ENCODE measurements at regions not wholly inside any gene's neighbourhood (a gene's known extent, or its start where the extent isn't known, plus 50 kb on each side); places are given as distances from the start of the nearest gene placed in this dataset.

- no peak for TF ChIP-seq EZH2phosphoT487 (conservative IDR thresholded peaks at IDR 0.05; ENCODE audit: low read length)
- no peak for TF ChIP-seq CTCF (IDR thresholded peaks at IDR 0.05; ENCODE audit: insufficient read depth, low read length, poor library complexity, severe bottlenecking)
These were observed 175.1 kb upstream of the CDH10 start for GRCh38 chr5:24819841-24820240.

All from SU-DHL-6 (cell line).